WI38 (cell line): ENCODE measurements at regions not wholly inside any gene's neighbourhood (a gene's known extent, or its start where the extent isn't known, plus 50 kb on each side); places are given as distances from the start of the nearest gene placed in this dataset.

Experiments used
- H3K4me3 ChIP-seq: 2 replicates; pipeline ENCODE4 v1.5.1; 2011; ENCODE audit warnings: low read depth, mild to moderate bottlenecking, control low read depth, low read length
- TF ChIP-seq, protein P1 (sequence below): IDR thresholded peaks from 2 replicates; pipeline ENCODE4 v1.5.1; 2012; ENCODE audit warnings: low read depth, mild to moderate bottlenecking, control low read depth, low read length

DNA sequence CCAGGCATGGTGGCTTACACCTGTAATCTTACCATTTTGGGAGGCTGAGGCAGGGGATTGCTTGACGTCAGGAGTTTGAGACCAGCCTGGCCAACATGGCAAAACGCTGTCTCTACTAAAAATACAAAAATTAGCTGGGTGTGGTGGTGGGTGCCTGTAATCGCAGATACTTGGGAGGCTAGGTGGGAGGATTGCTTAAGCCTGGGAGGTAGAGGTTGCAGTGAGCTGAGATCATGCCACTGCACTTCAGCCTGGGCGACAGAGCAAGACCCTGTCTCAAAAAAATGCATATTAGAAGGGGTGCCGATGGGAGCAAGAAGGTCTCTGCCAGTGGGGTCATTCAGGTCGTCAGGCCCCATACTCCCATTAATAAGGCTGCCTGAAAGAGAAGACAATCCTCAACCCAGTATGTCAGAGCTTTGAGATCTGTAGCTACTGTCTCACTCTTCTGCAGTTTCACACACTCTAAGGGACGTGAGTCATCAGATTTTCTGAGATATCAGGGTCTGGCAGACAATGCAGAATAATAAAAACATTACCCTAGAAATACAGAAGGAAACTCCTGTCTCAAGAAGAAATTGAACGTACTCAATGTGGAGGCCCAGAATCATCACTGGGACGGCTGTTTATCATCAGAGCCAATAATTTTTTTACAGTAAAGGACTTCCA lies 176.7 kb upstream of the FAT1 start:
- TF ChIP-seq, protein P1, sequence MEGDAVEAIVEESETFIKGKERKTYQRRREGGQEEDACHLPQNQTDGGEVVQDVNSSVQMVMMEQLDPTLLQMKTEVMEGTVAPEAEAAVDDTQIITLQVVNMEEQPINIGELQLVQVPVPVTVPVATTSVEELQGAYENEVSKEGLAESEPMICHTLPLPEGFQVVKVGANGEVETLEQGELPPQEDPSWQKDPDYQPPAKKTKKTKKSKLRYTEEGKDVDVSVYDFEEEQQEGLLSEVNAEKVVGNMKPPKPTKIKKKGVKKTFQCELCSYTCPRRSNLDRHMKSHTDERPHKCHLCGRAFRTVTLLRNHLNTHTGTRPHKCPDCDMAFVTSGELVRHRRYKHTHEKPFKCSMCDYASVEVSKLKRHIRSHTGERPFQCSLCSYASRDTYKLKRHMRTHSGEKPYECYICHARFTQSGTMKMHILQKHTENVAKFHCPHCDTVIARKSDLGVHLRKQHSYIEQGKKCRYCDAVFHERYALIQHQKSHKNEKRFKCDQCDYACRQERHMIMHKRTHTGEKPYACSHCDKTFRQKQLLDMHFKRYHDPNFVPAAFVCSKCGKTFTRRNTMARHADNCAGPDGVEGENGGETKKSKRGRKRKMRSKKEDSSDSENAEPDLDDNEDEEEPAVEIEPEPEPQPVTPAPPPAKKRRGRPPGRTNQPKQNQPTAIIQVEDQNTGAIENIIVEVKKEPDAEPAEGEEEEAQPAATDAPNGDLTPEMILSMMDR, result no peak
- H3K4me3 ChIP-seq, result no peak overlapping the region

DNA sequence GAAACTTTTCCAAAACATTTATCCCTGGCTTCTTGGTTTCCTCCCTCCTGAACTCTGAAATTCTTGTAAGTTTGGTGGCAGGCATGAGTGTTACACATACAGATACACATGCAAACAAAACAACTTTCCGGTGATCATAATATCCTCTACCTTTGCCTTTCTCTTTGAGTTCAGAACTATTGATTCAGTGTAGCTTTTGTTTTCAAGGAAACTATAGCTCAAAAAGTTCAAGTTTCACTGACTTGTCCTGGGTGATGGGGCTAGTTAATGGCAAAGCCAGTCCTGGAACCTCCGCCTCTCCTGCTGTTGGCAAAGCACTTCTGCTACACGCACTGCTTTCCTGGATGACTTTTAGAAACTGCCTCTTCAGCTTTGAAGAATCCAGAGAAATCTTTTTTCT lies 177.3 kb upstream of the FAT1 start:
- H3K4me3 ChIP-seq, result no peak overlapping the region
- TF ChIP-seq, protein P1, result no peak

DNA sequence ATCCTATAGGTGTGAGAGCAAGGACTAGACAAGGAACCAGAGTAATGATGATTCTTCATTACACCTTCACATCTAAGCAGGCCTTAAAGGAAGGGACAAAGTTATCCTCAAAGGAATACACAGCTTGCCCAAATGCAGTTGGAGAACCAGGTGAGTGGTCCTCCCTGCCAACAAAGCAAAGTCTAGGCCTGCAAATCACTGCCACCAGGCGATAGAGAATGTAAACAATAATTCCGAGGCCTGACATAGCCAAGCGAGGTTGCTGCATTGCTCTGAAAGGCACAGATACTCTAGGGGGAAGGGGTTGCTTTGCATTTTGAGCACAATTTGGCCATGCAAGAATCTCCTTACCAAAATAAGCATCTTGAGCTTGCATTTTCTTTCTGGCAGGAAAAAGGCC lies 178.2 kb upstream of the FAT1 start:
- TF ChIP-seq, protein P1, result no peak
- H3K4me3 ChIP-seq, result no peak overlapping the region

DNA sequence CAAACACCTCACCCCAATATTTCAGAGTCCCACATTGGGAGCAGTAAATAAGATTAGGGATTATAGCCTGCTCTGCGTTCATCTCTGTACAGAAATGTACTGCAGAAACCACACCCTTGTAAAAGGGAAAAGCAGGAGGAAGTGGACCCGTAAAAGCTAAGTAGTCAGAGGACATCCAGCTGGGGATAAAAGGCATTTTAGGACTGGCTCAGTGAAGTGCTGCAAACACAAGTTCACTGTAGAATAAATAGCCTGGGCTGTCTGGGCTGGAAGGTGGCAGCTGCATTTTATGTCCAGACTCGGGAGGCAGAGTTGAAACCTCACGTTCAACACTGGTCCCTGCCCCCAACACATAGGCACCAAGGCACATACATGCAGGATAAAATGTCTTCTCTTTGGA lies 178.7 kb upstream of the FAT1 start:
- H3K4me3 ChIP-seq, result no peak overlapping the region
- TF ChIP-seq, protein P1, result no peak

DNA sequence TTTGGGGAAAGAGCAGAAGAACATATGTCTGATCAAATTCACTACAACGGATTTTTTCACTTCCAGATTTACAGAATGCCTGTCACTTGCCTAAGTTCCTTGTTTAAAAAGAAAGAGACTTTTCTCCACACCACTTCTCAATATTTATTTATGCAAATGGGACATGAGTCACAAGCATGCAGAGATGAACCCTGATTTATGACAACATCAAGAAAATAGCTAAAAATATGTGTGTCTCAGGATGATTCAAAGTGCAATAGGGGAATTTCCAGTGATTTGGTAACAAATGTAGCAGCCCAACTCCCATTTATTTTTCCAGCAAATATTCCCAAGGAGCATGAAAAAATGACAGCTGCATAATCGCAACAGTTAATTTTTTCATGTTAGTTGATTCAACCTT lies 180.4 kb upstream of the FAT1 start:
- TF ChIP-seq, protein P1, result no peak
- no peak overlapping the region for H3K4me3 ChIP-seq

DNA sequence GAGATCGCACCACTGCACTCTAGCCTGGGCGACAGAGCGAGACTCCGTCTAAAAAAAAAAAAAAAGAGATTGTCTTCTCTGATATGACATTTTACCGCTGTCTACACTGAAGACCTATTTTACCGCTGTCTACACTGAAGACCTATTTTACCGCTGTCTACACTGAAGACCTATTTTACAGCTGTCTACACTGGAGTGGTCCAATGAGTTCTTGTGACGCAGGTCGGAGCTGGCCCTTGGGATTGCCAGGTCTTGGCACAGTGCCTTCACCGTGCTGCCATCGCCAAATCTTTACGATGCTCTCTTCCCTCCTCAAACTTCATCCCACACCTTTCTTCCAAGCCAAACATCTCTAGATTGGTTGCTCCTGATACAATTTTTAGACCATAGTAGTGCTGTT lies 183.1 kb upstream of the FAT1 start:
- no peak overlapping the region for H3K4me3 ChIP-seq
- TF ChIP-seq, protein P1, result no peak

DNA sequence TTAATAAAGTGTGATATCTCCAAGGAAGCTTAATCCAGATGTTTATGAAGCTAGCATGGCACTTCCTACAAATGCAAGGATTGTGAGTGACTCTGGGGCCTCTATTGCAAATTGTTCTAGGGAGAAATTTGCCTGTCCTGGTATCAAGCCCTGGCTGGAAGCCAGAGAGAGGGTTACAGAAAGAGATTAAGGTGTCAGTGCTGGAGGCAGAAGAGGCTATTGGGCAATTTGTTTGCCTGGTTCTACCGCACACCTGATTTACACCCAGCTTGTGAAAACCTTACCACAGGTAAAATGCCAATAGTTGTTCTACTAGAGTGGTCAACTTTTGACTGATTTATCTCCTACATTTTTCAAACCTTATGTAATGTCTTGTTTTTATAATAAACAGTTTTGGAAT lies 186.7 kb upstream of the FAT1 start:
- TF ChIP-seq, protein P1, result no peak
- H3K4me3 ChIP-seq, result no peak overlapping the region
